Mammary epithelial cell (primary cell): ENCODE measurements at regions not wholly inside any gene's neighbourhood (a gene's known extent, or its start where the extent isn't known, plus 50 kb on each side); places are given as distances from the start of the nearest gene placed in this dataset.

Source experiments
- EZH2 ChIP-seq: IDR thresholded peaks from 2 replicates; pipeline ENCODE4 v1.6.1; 2012; ENCODE audit warnings: low read length, inconsistent platforms, borderline replicate concordance
- TF ChIP-seq, protein P1 (sequence below), 2 donors: IDR thresholded peaks in 1 of 2; conservative IDR thresholded peaks in 1 of 2; 2 replicates each; pipeline ENCODE4 v1.5.1; 2011 to 2012; ENCODE audit warnings: inconsistent platforms in 2 of 2, low read length in 2 of 2, mild to moderate bottlenecking in 2 of 2, control low read depth in 1 of 2, low read depth in 1 of 2; ENCODE audit not compliant: insufficient read depth in 1 of 2; ENCODE audit errors: extremely low read depth in 1 of 2

DNA sequence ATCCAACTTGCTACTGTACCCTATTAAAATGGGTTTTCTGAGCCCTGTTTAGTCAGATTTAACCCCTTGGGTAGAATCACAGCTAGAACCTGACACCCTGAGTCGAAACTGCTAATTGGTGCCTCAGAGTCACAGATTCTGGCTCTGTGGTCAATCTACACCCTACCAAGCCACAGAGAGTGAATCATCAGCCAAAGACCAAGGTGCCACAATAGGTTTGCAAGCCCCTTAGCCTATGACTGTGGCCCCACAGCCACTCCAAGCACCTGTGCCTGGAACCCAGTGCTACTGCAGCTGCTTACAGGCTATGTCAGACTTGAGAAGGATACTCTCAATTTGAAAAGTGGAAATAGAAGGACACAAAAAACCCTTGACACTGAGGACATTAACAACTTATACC lies 202.8 kb upstream of the KCND2 start:
- TF ChIP-seq, protein P1, sequence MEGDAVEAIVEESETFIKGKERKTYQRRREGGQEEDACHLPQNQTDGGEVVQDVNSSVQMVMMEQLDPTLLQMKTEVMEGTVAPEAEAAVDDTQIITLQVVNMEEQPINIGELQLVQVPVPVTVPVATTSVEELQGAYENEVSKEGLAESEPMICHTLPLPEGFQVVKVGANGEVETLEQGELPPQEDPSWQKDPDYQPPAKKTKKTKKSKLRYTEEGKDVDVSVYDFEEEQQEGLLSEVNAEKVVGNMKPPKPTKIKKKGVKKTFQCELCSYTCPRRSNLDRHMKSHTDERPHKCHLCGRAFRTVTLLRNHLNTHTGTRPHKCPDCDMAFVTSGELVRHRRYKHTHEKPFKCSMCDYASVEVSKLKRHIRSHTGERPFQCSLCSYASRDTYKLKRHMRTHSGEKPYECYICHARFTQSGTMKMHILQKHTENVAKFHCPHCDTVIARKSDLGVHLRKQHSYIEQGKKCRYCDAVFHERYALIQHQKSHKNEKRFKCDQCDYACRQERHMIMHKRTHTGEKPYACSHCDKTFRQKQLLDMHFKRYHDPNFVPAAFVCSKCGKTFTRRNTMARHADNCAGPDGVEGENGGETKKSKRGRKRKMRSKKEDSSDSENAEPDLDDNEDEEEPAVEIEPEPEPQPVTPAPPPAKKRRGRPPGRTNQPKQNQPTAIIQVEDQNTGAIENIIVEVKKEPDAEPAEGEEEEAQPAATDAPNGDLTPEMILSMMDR (conservative IDR thresholded peaks at IDR 0.05 in 1 of 2, IDR thresholded peaks at IDR 0.05 in 1 of 2; ENCODE audit: extremely low read depth in 1 of 2, insufficient read depth in 1 of 2, low read depth in 1 of 2, low read length in 2 of 2), result no peak
- no peak for TF ChIP-seq EZH2
